PC-3 (cell line): ENCODE measurements at regions not wholly inside any gene's neighbourhood (a gene's known extent, or its start where the extent isn't known, plus 50 kb on each side); places are given as distances from the start of the nearest gene placed in this dataset.

Source experiments
- EZH2 ChIP-seq: fragments of 300-600 bp; sonication (generic); IDR thresholded peaks from one replicate; pipeline ENCODE4 v1.6.1; 2017; ENCODE audit warnings: antibody characterized with exemption, mild to moderate bottlenecking, low read length; ENCODE audit not compliant: unreplicated experiment
- EZH2phosphoT487 ChIP-seq: fragments of 300-600 bp; sonication (generic); IDR thresholded peaks from 2 replicates; pipeline ENCODE4 v1.6.1; 2018; ENCODE audit warnings: mild to moderate bottlenecking, antibody characterized with exemption, low read length, borderline replicate concordance
- TF ChIP-seq, protein P1 (sequence below): fragments of 300-600 bp; sonication (generic); conservative IDR thresholded peaks from 2 replicates; pipeline ENCODE4 v1.5.1; 2017; ENCODE audit warnings: antibody characterized with exemption, low read depth, mild to moderate bottlenecking, low read length

DNA sequence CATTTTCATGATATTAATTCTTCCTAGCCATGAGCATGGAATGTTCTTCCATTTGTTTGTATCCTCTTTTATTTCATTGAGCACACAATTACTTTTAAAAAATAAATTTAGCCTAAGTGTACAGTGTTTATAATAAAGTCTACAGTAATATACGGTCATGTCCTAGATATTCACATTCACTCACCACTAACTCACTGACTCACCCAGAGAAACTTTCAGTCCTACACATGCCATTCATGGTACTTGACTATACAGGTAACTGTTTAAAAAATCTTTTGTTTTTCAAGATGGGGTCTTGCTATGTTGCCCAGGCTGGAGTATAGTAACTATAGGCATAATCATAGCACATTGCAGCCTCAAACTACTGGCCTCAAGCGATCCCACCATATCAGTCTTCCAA lies 348.1 kb downstream of the RAPGEF2 start:
- TF ChIP-seq, protein P1, sequence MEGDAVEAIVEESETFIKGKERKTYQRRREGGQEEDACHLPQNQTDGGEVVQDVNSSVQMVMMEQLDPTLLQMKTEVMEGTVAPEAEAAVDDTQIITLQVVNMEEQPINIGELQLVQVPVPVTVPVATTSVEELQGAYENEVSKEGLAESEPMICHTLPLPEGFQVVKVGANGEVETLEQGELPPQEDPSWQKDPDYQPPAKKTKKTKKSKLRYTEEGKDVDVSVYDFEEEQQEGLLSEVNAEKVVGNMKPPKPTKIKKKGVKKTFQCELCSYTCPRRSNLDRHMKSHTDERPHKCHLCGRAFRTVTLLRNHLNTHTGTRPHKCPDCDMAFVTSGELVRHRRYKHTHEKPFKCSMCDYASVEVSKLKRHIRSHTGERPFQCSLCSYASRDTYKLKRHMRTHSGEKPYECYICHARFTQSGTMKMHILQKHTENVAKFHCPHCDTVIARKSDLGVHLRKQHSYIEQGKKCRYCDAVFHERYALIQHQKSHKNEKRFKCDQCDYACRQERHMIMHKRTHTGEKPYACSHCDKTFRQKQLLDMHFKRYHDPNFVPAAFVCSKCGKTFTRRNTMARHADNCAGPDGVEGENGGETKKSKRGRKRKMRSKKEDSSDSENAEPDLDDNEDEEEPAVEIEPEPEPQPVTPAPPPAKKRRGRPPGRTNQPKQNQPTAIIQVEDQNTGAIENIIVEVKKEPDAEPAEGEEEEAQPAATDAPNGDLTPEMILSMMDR, result no peak
- TF ChIP-seq EZH2 (no peak), EZH2phosphoT487 (no peak)
